B cell (primary cell): ENCODE measurements at regions not wholly inside any gene's neighbourhood (a gene's known extent, or its start where the extent isn't known, plus 50 kb on each side); places are given as distances from the start of the nearest gene placed in this dataset.
"Not testable (repeated sequence)": the region's sequence is repeated elsewhere in the genome, so short reads cannot be mapped to it uniquely, and the experiment has no call there.

ENCODE experiments used
- ATAC-seq: fragments of 200-7000 bp; cut with Tn5 transposase; one replicate; pipeline ENCODE4 v1.10.0; 2021; ENCODE audit warnings: low read depth, mild to moderate bottlenecking, moderate number of reproducible peaks, moderate library complexity
- CTCF ChIA-PET: fragments of 350-600 bp; sonication (Branson Sonifier 250); formaldehyde crosslinking; loops from one replicate; lab custom pipeline; 2021; ENCODE audit warnings: antibody characterized with exemption, inconsistent platforms; lab: Charles Lee
- POLR2A ChIA-PET: fragments of 350-600 bp; sonication (Branson Sonifier 250); formaldehyde crosslinking; loops from one replicate; lab custom pipeline; 2021; ENCODE audit warnings: antibody characterized with exemption; lab: Charles Lee
- DNase-seq: peaks from one replicate; pipeline ENCODE4 v3.0.0; 2013
- H2AFZ ChIP-seq: 2 replicates; pipeline ENCODE4 v1.6.1; 2012; ENCODE audit warnings: mild to moderate bottlenecking, low read depth, low read length; ENCODE audit not compliant: insufficient read depth, poor library complexity, severe bottlenecking
- H3K27ac ChIP-seq, 2 donors: 1 replicate in 1 of 2; 2 replicates in 1 of 2; pipeline ENCODE4 v1.5.1; 2012 to 2013; ENCODE audit warnings: low read length in 2 of 2, mild to moderate bottlenecking in 2 of 2, moderate library complexity in 1 of 2
- H3K27me3 ChIP-seq, 4 experiments: fragments of 200-600 bp in 1 of 4; sonication (generic) in 1 of 4; replicated peaks in 1 of 4; 1 replicate in 2 of 4; 2 replicates in 2 of 4; pipeline versions ENCODE4 v1.6.1 to v1.7.0; 2013 to 2016; ENCODE audit warnings: low read length in 3 of 4, mild to moderate bottlenecking in 2 of 4, mixed read lengths in 1 of 4, moderate library complexity in 1 of 4; ENCODE audit not compliant: insufficient read depth in 4 of 4, control insufficient read depth in 3 of 4; ENCODE audit errors: control extremely low read depth in 1 of 4
- H3K36me3 ChIP-seq, 2 experiments: replicated peaks in 1 of 2; 1 replicate in 1 of 2; 2 replicates in 1 of 2; pipeline versions ENCODE4 v1.6.1 to v1.7.1; 2013; ENCODE audit warnings: low read length in 1 of 2; ENCODE audit not compliant: insufficient read depth in 2 of 2, control insufficient read depth in 1 of 2; ENCODE audit errors: control extremely low read depth in 1 of 2, extremely low read depth in 1 of 2
- H3K4me1 ChIP-seq, 2 donors: fragments of 200-600 bp in 1 of 2; sonication (generic) in 1 of 2; 1 replicate in 1 of 2; 2 replicates in 1 of 2; pipeline versions ENCODE4 v1.5.1 to v1.6.1; 2013 to 2017; ENCODE audit warnings: low read length in 2 of 2; ENCODE audit not compliant: control insufficient read depth in 2 of 2, insufficient read depth in 2 of 2
- H3K4me2 ChIP-seq: replicated peaks from 2 replicates; pipeline ENCODE3; 2012; ENCODE audit warnings: mild to moderate bottlenecking, low read depth, low read length; ENCODE audit not compliant: poor library complexity, severe bottlenecking
- H3K4me3 ChIP-seq, 5 experiments: fragments of 200-600 bp in 1 of 5; sonication (generic) in 1 of 5; 1 replicate in 3 of 5; 2 replicates in 2 of 5; pipeline versions ENCODE4 v1.5.1 to v1.7.0; 2011 to 2016; ENCODE audit warnings: low read length in 4 of 5, mild to moderate bottlenecking in 4 of 5, low read depth in 2 of 5, control low read depth in 1 of 5, moderate library complexity in 1 of 5; ENCODE audit not compliant: insufficient read depth in 1 of 5; ENCODE audit errors: control extremely low read depth in 1 of 5, extremely low read depth in 1 of 5
- H3K79me2 ChIP-seq: fragments of 200-600 bp; sonication (generic); one replicate; pipeline ENCODE4 v1.6.0; 2016; ENCODE audit warnings: low read length; ENCODE audit not compliant: control insufficient read depth, insufficient read depth
- H3K9ac ChIP-seq: fragments of 200-600 bp; sonication (generic); 2 replicates; pipeline ENCODE4 v1.6.1; 2017; ENCODE audit warnings: mild to moderate bottlenecking, low read length, moderate library complexity
- H3K9me3 ChIP-seq, 3 donors: one replicate each; pipeline versions ENCODE4 v1.6.1 to v1.7.1; 2013; ENCODE audit warnings: low read length in 2 of 3; ENCODE audit not compliant: control insufficient read depth in 2 of 3, insufficient read depth in 1 of 3; ENCODE audit errors: control extremely low read depth in 1 of 3
- H4K20me1 ChIP-seq: 2 replicates; pipeline ENCODE4 v1.6.0; 2012; ENCODE audit warnings: mild to moderate bottlenecking, low read length; ENCODE audit not compliant: insufficient read depth, control insufficient read depth, poor library complexity, severe bottlenecking
- H3K27ac Mint-ChIP-seq: one replicate; pipeline ENCODE4 v1.8.0; 2021; ENCODE audit warnings: mixed read lengths
- H3K27me3 Mint-ChIP-seq: one replicate; pipeline ENCODE4 v1.8.0; 2021; ENCODE audit warnings: mixed read lengths
- H3K4me1 Mint-ChIP-seq: one replicate; pipeline ENCODE4 v1.8.0; 2021; ENCODE audit warnings: mixed read lengths
- H3K4me3 Mint-ChIP-seq: one replicate; pipeline ENCODE4 v1.8.0; 2021; ENCODE audit warnings: mixed read lengths
- H3K9me3 Mint-ChIP-seq: one replicate; pipeline ENCODE4 v1.8.0; 2022; ENCODE audit warnings: mixed read lengths; ENCODE audit not compliant: insufficient read depth
- CTCF ChIP-seq: fragments of 200-600 bp; IDR thresholded peaks from one replicate; pipeline ENCODE4 v1.8.0; 2022; ENCODE audit warnings: antibody characterized with exemption, mild to moderate bottlenecking
- EZH2 ChIP-seq: IDR thresholded peaks from 2 replicates; pipeline ENCODE4 v1.6.1; 2012; ENCODE audit warnings: borderline replicate concordance, low read depth, mild to moderate bottlenecking, moderate library complexity, low read length; ENCODE audit not compliant: insufficient read depth, poor library complexity, severe bottlenecking
- WGBS: methylation state at CpG from one replicate; pipeline ENCODE4 v1.1.5; 2013; ENCODE audit warnings: missing lambda C conversion rate; ENCODE audit not compliant: insufficient coverage; 5-methylcytosine and 5-hydroxymethylcytosine counted together
- intact Hi-C: fragments of 100-400 bp; cut with micrococcal nuclease; formaldehyde crosslinking; loops from one replicate; pipeline ENCODE4 v1.10.0; 2022

DNA sequence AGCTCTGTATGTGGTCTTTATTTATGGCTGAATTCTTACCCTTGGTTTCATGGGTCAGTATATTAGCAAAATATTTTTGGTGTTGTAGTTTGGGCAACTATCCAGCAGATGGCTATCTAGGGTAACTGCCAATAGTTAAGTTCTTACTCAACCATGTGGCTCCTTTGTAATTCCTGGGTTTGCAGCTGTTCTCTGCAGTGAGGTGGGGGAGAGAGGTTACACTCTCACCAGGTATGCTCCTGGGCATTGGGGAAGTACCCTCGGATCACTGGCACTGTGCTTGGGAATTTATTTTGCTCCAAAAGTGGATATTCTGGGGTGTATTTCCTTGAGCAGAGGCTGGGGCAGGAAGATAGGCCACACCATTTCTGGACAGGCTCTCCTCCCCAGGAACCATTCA lies 436.7 kb upstream of the TMPRSS15 start:
- H3K9ac ChIP-seq, result no peak overlapping the region
- H4K20me1 ChIP-seq, result no peaks in the 10 kb centered on the region
- TF ChIP-seq EZH2 (no peak), CTCF (no peak)
- ChIA-PET CTCF (no interaction called here), POLR2A (no interaction called here)
- Mint-ChIP-seq H3K4me3 (no peak overlapping the region), H3K27ac (no peak overlapping the region), H3K4me1 (no peaks in the 10 kb centered on the region), H3K9me3 (peaks cover 6% of the 10 kb centered on the region), H3K27me3 (no peaks in the 10 kb centered on the region)
- H3K36me3 ChIP-seq, result no peaks in the 10 kb centered on the region
- H3K4me3 ChIP-seq, result no peak overlapping the region
- ATAC-seq, result no peak
- no peaks in the 10 kb centered on the region for H3K27me3 ChIP-seq
- H2AFZ ChIP-seq, result no peak overlapping the region
- 83% methylated on average over 1 of the region's 1 CpG for WGBS
- peak; percentile 7 for DNase-seq
- H3K79me2 ChIP-seq, result no peaks in the 10 kb centered on the region
- no peak overlapping the region for H3K27ac ChIP-seq
- H3K4me2 ChIP-seq, result no peak overlapping the region
- no peaks in the 10 kb centered on the region for H3K4me1 ChIP-seq
- no peaks in the 10 kb centered on the region for H3K9me3 ChIP-seq
- intact Hi-C loops, result no loop called here

DNA sequence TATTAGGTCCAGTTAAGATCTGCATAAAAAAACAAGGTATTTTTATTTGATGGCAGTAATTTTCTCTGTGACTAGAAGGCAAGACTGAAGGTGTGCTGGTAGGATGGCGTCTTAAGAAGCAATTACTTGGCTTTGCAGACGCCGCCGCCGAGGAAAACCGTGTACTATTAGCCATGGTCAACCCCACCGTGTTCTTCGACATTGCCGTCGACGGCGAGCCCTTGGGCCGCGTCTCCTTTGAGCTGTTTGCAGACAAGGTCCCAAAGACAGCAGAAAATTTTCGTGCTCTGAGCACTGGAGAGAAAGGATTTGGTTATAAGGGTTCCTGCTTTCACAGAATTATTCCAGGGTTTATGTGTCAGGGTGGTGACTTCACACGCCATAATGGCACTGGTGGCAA lies 454.0 kb upstream of the TMPRSS15 start:
- POLR2A ChIA-PET, H3K4me2 ChIP-seq, H3K4me1 ChIP-seq, H3K36me3 ChIP-seq, H3K79me2 ChIP-seq, H3K9me3 ChIP-seq, H3K27ac Mint-ChIP-seq, H3K4me3 ChIP-seq, ATAC-seq, H3K27me3 ChIP-seq, H4K20me1 ChIP-seq, H3K4me3 Mint-ChIP-seq, H3K4me1 Mint-ChIP-seq, H3K27ac ChIP-seq, H3K9ac ChIP-seq, intact Hi-C loops, H3K9me3 Mint-ChIP-seq, CTCF ChIA-PET, H3K27me3 Mint-ChIP-seq, DNase-seq, H2AFZ ChIP-seq: not testable (repeated sequence)
- WGBS, result 98% methylated on average over 12 of the region's 16 CpGs
